Stimulated activated CD4-positive, alpha-beta T cell treated with anti-CD3 and anti-CD28 coated beads, Interleukin-15, amount 100 ng/mL, for 48 hours (primary cell): ENCODE measurements at regions not wholly inside any gene's neighbourhood (a gene's known extent, or its start where the extent isn't known, plus 50 kb on each side); places are given as distances from the start of the nearest gene placed in this dataset.

Experiments
- DNase-seq, 2 donors: peaks; one replicate each; pipeline ENCODE4 v3.0.0-alpha.2; 2020; ENCODE audit warnings: low read depth in 2 of 2

DNA sequence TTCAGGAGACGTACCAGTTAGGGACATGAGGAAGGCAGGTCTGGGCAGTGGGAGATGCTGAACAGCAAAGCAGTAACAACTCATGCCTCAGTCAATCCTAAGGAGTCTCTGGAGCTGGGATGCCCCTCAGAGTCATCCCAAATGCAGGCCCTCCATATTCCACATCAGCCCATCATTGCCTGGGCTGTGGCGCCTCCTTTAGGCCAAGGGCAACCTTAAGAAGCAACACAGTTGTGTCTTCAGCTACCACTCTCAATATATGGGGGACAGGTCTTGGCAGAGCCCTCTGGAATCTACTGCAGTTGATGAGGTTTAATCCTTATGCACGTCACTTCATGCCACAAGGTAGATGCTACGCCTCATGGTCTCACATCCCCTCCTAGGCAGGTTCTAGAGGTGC is 682.0 kb upstream of the RAB6C start:
- DNase-seq, result no peak

DNA sequence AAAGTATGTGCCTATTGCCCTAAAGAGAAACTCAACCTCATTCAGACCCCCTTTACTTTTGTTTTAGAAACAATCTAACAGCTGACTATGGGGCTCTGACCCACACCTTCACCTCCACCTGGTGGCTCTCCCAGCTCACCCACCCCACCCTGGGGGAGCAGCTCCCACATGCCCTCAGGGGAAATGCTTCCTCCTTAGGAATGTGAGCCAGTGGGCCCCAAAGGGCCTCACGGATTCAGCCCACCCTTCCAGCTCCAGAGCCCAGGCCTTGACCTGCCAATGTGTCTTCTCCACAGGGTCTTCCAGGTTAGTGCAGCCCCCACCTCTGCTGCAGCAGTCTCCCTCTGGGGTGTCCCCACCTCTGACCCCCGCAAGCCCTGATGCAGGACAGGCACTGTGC is 680.1 kb upstream of the RAB6C start:
- DNase-seq, result no peak

DNA sequence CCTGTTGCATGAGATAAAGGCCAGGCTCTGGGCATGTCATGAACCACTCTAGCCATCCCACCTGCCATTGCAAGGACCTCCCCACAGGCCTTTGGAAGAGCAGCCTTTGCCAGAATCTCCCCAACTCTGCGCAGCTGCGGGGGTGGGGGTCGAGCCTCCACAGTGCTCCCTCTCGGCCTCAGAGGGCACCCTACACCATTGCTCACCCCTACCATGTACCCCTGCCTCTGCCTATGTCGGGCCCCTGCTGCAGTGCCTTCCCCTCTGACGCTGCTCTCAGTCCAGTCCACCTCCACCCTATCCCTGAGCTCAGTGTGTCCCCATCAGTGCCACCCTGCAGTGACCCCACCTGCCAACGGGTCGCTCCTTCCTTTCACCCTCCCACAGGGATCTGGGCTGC is 679.7 kb upstream of the RAB6C start:
- no peak for DNase-seq

DNA sequence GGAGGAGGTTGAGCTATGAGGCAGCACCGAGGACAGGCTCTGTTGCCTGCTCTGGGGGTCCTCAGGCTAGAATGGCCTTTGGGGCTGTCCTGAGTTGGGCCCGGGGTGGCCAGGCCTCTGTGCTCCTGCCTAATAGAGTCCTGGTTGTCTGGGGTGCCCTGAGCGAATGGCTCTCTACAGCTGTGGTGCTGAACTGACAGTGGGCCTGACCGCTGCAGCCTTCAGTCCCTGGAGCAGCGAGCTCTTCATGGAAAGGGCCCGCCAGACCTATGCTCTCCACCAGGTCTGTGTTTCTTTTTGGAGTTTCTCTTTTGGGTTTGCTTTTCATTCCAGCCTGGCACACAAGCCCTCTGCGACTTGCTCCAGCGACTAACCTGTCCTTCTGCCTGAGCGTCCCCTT is 679.0 kb upstream of the RAB6C start:
- no peak for DNase-seq

DNA sequence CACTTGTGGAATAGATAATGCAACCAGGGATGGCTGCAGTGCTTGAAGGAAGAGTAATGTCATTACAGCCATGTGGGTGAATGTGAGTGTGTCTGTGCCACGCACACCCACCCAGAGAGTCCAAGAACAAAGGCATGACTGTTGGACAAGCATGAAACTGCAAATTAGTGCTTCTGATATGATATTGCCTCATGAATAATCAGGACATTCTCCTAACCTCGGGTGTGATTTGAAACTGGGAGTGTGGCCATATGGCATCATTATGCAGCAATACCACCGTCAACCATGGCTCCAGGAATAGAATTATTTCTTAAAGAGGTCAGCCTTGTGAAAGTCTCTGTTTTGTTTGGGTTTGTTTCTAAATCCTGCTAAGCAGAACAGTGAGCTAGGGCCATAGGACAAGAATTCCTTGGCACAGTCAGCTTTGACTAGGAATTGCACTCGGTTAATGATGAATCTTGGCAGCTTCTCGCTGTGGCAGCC is 678.0 kb upstream of the RAB6C start:
- DNase-seq, result no peak

DNA sequence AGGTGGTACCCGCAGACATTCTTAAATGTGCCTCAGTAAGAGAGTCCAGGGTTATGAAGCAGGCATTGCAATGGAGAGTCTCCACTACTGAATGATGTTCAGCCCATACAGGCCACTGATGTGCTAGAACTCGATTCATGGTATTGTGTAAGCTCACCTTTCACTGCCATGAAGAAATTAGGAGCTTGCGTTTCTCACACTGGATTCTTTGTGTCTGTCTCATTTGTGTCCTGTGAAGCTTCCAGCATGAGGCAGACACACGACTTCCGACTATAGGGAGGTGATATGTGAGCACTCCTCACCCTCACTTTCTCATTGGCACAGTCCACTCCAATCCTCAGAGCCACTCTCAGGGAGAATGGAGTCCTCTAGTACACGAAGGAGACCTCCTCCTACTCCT is 677.4 kb upstream of the RAB6C start:
- DNase-seq, result no peak

DNA sequence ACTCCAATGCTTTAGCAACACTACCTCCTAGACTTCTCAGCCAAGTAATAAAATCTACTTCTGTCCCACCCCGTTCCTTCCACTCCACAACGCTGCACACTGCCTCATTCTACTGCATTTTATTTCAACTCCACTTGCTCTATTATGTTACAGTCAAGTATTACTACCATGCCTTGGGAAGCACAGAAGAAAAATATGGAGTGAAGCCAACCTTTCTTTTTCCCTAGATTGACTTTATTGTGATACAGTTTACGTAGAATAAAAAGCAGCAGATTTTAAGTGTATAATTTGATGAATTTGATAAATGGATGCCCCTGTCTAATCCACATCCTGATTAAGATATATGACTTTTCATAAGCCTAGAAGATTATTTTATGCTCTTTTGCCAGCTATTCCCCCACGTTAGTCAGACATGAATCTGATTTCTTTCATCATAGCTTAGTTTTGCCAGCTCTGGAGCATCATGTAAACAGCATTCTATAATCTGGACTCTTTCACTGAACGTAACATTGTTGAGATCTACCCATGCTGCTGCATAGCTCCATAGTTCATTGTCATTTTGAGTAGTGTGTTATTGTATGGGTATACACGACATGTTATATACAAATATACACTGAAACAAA is 676.8 kb upstream of the RAB6C start:
- DNase-seq, result no peak

DNA sequence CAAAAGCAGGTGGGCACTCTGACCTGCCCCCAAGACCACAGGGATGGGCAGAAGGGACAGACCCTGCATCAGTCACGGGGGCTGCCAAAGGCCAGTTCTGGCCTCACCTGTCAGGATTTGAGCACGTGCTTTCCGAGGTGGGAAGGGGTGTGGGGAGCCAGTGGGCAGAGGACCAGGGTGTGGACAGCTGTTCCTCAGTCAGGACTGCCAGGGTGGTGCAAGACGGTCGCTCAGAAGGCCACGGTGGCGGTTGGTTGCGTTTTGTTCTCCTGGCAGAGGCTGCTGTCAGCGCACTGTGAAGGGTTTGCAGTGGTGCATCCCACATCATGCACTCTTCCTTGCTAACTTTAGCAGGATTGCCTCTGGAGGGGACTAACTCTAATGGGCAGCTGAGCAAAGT is 665.3 kb upstream of the RAB6C start:
- no peak for DNase-seq

DNA sequence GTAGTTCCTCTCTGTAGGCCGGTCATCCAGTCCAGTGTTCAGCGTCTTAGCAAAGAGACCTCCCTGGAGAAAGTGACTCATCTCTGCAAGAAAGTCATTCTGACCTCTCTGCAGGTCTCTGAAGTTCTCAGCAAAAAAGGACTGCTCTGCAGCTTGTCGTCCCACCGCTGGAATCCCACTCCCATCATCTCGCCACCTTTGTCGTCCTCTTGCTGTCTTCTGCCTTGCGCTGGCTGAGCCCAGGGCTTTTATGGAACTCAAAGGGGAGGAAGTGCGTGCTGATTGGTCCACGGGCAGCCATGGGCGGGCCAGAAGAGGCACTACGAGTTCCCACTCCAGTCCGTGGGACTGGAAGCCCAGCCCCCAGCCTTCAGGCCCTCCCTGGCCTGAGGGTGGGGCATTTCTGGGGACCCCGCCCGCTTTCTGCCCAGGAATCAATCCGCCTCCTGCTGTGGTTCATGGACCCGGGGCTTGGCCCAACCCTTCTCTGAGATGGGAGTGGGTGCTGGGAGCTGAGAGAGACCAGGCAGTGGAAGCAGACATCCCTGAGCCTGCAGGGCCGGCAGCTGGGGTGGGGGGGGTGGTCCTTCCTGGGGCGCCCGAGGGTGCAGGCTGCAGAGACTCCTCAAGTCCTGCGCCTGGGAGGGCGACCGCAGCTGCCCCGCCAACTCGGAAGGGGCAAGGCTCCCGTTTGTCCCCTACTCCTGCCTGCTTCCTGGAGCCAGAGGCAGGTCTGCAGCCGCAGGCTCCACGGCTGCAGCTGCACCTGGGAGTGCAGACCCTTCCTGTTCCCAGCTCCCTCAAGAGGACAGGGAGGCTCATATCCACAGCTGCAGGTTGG is 660.7 kb upstream of the RAB6C start:
- DNase-seq, result no peak

DNA sequence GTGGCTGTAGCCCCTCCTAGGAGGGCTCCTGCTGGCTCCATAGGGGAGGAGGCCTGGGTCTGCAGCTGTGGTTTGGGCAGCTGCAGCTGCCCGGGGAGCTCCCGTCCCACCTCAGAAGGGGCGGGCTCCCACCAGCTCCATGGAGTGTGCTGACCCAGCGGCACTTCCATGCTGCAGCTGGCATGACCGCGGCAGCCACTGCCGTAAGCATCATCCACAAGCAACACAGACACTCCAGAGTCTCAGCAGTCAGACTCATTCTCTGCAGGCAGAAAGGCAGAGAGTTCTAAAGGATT is 660.1 kb upstream of the RAB6C start:
- DNase-seq, result no peak

DNA sequence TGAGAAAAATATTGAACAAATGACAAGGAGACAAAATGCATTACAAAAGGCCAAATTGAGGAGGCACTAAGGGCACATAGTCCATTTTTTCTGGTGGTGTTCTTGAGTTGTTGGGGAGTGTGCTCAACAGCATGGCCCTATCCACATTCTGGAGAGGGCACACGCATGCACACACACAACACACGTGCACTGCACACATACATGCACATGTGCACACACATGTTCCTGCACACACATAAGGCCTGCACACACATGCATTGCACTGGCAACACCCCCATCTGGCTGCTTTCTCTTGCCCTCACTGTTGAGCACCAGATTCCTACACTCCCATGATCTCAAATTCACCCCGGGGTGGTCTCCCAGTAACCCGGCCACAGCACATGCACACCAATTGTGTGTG is 659.2 kb upstream of the RAB6C start:
- DNase-seq, result no peak

DNA sequence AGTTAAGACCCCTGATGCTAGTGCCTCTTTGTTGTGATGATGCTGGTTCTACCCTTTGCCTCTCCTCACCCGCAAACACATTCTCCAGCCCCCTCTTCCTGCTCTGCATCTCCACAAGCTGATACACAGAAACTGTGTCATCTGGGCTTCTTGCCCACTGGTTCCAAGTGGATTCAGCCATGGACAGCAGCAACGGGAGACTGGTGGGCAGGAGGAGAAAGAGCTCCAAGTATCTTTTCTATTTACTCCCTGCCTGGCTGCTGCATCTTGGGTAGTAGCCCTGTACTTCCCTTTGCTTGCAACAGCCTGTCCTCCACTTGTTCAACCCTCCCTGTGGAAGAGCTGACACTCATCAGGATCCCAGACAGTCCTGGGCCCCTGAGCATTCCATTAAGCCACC is 655.1 kb upstream of the RAB6C start:
- DNase-seq, result no peak

DNA sequence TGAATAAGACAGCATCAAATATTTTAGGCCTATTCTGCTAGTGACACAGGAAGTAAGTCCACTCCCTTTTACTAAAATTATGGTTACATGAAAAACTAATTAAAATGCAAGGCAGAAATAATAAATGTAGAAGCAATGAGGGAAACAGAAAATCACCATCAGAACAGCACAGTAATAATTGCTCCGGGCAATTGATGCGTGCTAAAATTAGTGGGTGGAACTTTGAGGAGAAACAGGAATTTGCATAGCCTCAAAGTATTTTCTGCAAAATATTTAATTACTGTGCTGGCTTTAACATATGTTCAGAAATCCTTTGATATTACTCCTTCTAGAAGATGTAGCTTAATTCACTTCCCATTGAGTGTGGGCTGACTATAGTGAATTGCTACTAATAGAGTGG is 654.3 kb upstream of the RAB6C start:
- DNase-seq, result no peak

DNA sequence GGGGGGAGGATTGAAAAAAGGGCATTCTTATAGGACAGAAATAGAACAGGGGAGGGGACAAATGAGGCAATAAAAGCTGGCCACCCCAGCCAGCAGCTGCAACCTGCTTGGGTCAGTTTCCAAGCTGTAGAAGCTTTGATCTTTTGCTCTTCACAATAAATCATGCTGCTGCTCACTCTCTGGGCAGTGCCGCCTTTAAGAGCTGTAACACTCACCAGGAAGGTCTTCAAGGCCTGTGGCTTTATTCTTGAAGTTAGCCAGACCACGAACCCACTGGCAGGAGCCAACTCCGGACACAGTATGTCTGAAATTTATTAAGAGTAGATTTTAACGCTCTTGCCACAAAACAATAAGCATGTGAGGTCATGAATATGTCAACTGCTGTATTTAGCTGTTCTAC is 649.9 kb upstream of the RAB6C start:
- no peak for DNase-seq

DNA sequence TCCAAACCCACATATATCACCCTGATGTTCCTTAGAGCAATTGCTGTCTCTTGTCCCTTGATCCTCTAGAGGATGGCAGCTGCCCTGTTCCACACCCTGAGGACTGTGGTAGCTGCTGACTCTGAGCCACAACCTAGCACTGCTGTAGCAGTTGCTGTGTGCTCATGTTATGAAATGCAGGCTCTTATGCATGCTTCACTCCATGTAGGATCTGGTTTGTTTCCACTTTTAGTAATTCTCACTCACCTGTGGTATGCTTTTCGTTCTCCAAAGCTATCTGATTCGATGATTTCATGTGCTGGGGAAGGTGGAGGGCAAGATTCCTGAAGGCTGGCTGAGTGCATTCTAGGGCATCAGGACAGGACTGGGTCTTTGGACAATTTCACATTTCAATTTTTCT is 649.0 kb upstream of the RAB6C start:
- DNase-seq, result no peak

DNA sequence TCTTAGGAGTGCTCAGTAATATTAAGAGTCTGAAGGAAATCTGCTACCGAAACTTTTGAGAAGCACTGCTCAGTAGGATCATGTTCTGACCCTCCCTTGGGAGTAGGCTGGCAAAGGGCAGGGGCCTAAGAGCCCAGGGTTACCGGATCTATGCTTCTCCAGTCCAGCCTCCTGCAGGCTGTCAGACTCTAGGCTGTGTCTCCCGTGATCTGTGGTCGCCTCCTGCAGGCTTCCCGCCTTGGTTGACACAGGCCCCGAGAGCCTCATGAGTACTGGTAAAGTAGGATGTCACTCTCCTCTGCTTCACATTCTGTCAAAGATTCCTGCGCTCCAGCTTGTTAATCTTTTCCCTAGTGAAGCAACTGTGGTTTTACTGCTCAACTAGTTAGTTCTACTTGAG is 647.8 kb upstream of the RAB6C start:
- DNase-seq, result no peak

DNA sequence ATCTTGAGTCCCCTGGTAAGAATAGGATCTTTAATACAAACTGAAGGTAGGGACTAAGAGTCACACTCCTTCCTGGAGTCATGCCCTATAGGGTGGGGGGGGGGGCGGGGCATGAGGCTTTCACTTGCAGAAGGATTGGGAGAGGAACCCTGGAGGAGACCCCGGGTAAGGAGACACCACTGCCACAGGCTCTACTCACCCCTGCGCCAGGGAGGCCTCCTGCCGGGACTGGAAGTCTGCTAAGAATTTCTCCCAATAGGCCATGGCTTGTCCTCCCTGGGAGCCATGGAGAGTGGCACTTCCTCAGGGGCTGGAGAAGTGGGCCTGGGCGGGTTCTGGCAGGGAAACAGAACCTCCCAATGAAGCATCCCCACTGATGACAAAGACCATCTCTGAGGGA is 645.3 kb upstream of the RAB6C start:
- no peak for DNase-seq

DNA sequence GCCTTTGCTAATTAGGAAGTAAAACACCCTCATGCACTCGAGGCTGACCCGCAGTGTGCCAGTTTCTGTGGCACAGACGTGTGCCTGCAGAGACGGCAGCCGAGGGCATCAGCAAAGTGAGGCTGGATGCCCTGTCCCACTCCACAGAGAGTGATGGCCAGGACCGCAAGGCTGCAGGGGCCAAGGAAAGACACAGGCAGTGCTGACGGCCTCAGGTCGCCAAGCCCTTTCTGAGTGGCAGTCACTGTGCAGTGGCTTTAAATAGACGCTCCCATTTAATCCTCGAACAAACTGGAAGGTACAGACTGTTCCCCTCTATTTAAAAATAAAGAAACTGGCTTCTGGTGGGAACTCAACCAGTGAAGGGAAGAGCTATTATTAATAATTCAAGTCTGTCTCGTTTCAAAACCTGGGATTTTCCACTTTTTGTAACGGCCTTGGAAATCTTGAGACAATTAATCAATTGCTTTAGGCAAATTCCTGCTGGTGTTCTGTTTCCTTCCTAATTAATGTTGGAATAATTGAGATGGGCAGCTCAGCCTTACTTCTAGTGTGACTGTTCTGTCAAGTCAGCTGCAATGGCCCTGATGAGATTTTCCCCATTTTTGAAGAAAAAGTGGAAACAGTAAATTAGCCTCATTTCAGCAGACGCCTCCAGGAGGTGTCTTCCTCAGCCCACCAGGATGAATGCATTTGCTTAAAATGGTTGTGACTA is 644.6 kb upstream of the RAB6C start:
- no peak for DNase-seq

DNA sequence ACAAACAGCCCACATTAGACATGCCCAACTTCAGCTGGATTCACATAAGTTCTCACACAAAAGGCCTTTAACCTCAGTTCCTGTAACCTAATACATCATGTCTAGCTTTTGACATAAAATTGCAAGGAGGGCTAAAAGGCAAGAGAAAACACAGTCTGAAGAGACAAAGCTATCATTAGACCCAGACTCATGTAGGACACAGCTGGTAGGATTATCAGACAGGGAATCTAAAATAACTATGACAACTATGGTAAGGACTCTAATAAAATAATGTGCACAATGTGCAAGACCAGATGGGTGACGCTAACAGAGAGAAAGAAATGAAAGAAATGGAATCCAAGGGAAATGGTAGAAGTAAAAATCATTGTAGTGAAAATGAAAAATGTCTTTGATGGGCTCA is 643.2 kb upstream of the RAB6C start:
- DNase-seq, result no peak

DNA sequence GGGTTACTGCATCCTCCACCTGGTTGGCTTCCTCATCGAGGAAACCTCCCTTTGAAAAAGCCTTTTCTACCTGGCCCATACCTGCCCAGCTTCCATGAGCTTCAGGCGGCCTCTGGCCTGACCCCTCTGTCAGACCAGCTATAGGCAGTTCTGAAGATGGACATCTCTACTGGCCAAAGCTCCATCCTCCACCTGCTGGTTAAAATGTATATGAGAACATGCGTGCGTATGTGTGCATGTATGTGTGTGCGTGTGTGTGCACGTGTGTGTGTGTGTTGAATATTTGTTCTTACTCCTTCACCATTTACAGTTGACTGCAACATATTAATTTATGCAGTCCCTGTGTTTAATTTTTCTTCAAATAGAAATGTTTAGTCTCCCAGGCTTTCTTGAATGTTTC is 642.4 kb upstream of the RAB6C start:
- no peak for DNase-seq

DNA sequence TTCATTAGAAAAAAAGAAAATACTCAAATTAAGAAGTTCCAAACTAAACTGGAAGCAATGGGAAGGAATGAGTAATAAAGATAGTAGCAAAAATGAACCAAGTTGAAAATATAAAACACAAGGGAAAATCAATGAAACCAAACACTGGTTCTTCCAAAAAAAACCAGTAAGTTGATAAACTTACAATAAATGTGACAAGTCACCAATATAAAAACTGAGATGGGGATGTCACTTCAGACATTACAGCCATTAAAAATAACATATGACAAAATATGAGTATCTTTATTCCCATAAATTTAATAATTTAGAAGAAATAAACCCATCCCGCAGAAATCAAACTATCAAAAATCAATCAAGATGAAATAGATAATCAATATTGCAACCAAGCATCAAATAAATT is 633.9 kb upstream of the RAB6C start:
- no peak for DNase-seq

DNA sequence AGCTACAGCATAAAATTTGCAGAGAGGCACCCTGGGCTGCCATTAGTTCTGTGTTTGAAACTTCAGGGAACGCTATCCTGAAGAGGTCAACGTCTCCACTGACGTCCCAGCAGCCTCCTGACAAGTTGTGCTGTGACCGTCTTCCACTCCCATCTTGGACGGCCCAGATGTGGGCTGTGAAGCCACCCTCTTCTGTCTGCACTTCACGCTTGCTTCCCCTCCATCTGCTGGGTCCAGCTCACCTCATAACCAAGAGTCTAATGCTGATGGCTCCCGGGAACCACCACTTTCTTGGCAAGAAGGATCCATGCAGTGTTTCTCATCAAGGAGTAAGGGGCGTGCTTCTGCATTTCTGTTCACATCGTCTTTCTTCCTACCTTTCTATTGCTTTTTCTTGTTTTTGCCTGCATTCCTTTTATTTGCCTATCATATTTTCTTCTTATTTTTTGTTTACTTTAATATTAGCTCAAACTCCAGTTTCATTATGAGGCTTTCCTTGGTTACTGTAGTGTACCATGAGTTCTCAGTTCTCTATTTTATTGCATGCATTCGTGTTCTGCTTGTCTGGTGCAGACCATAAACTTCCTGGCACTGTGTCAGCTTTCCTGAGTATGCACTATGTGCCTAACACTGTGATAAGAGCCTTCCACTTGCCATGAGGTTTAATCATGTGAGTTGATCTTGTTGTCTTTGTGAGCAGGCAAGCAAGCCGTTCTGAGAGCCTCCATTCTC is 631.8 kb upstream of the RAB6C start:
- no peak for DNase-seq

DNA sequence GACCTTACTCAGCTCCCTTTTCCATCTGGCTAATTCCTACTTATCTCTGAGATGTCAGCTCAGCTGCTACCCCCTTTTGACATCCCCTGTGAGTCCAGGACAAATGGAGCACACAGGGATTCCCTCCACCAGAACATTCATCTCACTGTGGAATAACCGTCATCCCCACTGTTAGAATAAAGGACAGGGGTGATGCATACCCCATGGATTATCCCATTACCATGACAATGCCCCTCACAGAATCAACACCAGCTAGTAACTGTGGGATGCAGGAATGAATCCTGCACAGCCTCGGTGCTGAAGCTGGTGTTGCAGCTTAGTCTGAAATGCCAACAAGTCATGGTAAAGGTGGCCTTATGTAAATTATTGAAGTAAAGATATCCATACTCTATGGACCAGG is 624.8 kb upstream of the RAB6C start:
- DNase-seq, result no peak
